IPS-NIHi11 (cell line): ENCODE measurements at regions not wholly inside any gene's neighbourhood (a gene's known extent, or its start where the extent isn't known, plus 50 kb on each side); places are given as distances from the start of the nearest gene placed in this dataset.

ENCODE experiments used
- DNase-seq: peaks from one replicate; pipeline ENCODE4 v3.0.0; 2012; ENCODE audit warnings: mixed read lengths, low spot score

GRCh38 chr2:8472545-8473323 is 209.1 kb upstream of the ID2 start:
- no peak for DNase-seq

- DNase-seq: no peak
Observed at GRCh38 chr2:8475349-8476031, 206.4 kb upstream of the ID2 start.

- DNase-seq: no peak
Observed at GRCh38 chr2:8477552-8478470, 204.0 kb upstream of the ID2 start.

DNA sequence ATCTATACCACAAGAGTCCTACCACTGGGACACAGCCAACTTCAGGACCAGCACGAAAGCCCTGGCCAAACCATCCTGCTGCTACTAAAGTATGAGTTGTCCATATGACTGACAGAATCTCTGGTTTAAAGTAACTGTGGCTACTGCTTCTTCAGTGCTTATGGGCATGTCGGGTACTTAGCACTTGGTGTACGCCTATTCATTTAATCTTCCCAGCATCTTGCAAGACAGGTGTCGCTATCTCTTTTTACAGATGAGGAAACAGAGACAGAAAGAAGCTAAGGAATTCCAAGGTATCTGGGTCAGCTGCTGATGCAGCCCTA is 203.4 kb upstream of the ID2 start:
- DNase-seq: no peak

GRCh38 chr2:8479298-8479697 is 202.6 kb upstream of the ID2 start:
- DNase-seq: no peak

DNA sequence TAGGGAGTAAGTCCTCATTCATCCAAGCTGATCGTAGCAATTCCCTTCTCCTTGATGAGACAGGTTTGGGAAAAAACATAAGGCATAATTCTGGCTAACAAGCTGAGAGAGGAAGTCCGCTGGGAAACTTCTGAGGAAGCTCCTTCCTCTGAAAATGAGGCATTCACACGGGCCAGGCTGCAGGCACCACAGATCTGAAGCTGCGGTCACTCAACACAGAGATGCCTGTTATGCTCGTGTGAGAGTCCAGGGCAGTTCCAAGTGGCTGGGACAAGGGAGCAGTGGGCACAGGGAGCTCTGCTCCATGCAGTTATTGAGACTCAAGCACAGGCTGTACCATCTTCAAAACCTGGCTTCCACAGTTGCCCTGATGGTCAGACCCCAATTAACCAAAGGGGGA is 200.9 kb upstream of the ID2 start:
- no peak for DNase-seq

DNA sequence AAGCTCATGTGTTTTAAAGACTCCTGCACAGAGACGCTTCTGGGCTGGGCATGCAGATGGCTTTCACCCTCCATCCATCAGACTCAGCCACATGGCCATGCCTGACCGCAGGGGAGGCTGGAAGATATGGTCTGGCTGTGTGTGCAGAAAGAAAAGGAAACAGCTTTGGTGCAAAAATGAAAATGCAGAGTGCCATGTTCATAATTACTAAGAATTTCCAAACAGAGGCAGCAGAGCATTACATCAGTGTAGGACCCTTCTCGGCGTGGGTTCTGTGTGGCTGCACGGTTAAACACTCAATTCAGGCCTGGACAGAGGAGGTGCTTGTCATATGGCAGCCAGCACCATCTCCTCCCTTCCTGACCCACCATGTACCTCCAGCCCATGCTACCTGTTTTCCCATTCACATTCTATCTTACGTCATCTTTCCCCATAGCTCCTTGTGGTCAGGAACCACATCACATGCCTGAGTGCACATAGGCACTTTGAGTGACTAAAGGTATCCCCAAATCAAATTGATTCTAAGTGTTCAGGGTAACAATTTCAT is 200.3 kb upstream of the ID2 start:
- DNase-seq: no peak

DNA sequence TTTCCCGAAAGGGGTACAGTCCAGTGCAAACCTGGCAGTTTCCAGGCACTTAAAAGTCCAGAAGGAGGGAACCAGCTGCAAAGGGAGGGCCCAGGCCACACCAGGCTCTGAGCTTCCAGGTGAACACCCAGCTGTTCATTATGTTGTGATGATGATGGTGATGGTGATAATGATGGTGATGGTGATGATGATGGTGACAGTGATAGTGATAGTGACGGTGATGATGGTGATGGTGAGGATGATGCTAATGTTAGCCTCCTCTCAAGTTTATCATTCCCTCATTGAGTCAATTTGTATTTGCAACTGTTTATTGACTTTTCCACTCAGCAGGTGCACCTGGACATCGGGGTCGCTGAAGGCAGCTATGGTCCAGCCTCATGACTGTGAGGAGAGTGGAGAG is 199.4 kb upstream of the ID2 start:
- DNase-seq: no peak

DNA sequence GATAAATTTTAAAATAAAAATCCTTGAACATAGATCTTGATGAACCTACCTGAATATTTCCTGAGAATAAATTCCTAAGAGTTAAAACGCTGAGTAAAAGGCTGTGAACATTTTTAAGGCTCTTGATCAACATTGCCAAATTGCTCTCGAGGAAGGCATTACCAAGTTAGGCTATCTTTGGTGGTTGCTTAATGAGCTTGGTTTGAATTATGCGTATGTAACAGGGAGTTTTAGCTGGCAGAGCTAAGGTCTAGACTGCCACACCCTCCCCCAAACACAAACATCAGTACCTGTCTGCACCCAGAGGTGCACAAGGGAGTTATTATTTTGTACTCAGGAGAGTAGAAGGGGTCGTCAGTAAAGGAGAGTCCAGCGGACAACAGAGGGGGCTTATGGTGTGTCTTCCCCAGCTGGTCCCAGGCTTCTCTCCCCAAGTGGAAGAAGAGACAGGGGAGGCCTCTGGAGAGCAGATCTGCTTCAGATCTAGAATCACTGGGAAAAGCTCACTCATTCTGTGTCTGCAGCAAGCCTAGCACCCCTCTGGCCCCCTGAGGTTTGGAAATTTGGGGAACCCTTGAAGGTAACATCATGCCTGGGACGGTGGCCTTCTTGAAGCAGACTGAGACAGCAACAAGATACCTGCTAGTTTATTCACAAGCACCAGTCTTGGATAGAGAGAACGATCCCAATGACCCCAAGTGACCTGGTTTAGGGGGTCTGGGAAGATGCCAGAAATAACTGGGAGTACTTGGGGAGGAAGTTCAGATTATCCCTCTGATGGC is 197.2 kb upstream of the ID2 start:
- DNase-seq: no peak

- DNase-seq: no peak
Observed at GRCh38 chr2:8485736-8486135, 196.1 kb upstream of the ID2 start.

- no peak for DNase-seq
Observed at GRCh38 chr2:8486141-8486540, 195.7 kb upstream of the ID2 start.

GRCh38 chr2:8487461-8487932 is 194.4 kb upstream of the ID2 start:
- peak; percentile 56 for DNase-seq

- no peak for DNase-seq
Observed at GRCh38 chr2:8488001-8488738, 193.7 kb upstream of the ID2 start.

- DNase-seq: no peak
Observed at GRCh38 chr2:8489221-8489620, 192.6 kb upstream of the ID2 start.

DNA sequence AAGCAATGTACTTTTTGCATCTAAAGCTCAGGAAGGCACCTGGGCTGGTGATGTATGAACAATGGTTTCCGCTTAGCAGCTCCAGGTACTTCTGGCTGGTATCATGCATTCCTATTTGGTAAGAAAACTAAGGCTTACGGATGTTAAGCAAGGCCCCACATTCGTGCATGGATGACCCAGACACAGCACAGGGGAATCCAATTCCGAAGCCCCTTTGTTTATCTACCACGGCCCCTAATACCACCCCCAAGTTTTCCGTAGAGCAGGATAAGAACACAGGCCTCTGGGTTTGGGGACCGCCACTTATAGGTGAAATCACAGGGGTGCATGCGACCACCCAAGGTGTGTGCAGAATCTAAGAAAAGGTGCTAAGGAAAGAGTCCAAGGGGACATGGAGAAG is 192.1 kb upstream of the ID2 start:
- no peak for DNase-seq

- DNase-seq: no peak
Observed at GRCh38 chr2:8490166-8490721, 191.6 kb upstream of the ID2 start.

DNA sequence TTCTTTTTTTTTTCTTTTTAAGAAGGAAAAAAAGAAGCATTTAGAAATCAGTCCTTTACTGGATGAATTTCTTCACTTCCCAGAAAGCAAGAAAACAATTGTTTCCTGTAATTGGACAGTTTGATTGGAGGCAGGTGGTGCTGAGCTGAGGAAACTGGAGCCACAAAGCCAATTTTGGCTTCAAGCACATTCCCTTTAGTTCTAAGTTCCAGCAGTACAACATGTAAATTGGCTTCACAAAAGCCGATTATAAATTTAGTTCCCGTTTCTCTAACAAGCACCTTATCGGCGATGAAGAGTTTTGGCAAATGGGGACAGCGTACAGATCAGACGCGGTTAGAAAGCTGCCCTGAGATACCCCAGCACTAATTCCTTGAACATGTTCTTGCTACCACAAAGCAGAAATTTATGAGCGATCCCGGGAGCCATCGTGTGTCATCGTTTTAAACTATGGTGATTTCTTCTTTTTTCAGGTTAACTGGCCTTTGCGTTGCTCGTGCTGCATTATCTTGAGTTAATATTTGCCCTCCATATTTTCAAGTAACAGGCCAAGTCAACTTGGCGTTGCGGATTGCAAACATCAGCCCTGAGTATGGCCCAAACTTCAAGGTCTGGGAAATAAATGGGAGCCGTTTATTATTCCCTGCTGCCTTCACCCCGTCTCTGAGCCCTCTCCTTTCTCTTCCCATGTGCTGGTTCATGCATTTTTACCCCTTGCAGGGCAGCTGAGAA is 190.4 kb upstream of the ID2 start:
- DNase-seq: no peak

DNA sequence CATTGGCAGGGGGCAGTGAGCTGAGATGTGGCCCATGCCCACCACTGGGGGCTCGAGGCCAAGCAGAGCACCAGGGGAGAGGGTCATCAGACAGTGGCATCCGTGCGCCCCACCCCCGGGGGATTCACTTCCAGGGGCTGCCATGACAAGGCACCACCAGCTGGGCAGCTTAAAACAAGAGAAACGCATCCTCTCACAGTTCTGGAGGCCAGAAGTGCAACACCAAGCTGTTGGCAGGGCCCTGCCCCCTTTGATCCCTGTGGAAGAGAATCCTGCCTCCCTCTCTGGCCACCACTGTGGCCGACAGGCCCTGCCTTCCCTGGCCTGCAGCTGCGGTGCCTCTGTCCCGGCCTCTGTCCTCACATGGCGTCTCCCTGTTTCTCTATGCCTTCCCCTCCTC is 187.7 kb upstream of the ID2 start:
- DNase-seq: peak; percentile 34

DNA sequence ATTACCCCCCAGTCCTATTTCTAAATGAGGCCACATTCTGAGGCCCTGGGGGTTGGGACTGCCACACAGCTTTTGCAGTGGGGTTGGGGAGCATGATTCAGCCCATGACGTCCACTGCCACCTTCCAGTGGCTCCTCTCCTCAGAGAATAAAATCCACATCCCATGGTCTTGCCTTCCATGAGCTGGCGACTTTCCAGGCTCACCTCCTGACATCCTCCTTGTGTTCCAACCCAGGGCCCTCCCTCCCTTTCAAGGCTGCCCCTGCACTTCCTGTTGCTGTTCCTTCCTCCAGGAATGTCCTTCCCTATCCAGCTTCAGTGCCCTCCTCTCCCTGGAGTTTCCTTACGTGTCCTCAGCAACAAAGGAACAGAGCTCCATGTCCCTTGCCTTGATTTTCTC is 187.3 kb upstream of the ID2 start:
- no peak for DNase-seq
